Hematopoietic multipotent progenitor cell treated with erythropoietin and hydrocortisone succinate and interleukin-3 and kit ligand, for 8 days (in vitro differentiated cells): ENCODE measurements at regions not wholly inside any gene's neighbourhood (a gene's known extent, or its start where the extent isn't known, plus 50 kb on each side); places are given as distances from the start of the nearest gene placed in this dataset.
"Not testable (repeated sequence)": the region's sequence is repeated elsewhere in the genome, so short reads cannot be mapped to it uniquely, and the experiment has no call there.

Source experiments
- DNase-seq: peaks from one replicate; pipeline ENCODE4 v3.0.0-alpha.2; 2015

DNA sequence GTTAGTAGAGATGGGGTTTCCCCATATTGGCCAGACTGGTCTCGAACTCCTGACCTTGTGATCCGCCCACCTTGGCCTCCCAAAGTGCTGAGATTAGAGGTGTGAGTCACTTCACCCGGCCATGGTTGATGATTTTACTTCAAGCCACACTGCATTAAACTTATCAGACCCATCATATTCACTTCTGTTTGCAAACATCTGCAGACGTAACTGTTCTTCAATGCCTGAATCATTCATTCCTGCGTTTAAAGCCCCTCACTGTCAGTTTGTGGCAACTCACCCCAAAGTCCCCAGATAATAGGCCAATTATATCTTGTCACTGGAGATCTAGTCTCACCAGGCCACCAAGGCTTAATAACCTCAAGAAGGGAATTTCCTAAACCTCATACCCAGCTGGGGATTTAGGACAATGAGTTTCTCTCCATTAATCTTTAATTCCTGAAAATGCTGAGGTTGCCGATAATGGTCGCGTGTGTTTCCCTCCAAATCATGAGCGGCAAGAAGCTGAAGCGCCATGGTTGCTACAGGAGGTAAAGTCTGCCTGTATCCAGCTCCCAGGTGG lies 229.6 kb downstream of the LY86 start:
- no peak for DNase-seq

DNA sequence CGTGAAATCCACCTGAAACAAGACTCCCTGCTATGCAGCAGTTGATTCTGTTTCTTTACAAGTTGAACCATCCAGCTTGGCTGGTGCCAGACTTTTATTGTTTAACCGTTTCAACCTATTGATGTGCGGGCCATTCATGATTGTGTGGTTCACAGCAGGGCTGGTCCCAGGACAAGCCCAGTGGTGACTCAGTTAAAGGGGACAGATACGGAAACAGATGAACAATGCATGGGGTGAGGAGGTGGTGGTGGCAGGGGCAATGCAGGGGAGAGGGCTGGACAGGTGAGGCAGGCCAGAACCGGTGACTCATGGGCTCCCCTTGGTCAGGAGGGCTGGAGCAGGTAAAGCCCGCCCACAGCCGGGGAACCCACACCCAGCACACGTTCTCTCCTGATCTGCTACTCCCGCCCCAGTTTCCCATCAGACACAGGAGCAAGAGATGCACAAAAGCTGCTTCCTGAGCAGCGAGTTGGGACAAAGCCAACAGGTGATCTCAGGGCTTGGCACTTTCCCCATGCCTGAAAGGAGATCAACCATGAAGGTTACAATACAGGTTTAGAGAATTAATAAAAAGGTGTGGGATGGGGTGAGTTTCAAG lies 232.2 kb downstream of the LY86 start:
- DNase-seq: no peak

DNA sequence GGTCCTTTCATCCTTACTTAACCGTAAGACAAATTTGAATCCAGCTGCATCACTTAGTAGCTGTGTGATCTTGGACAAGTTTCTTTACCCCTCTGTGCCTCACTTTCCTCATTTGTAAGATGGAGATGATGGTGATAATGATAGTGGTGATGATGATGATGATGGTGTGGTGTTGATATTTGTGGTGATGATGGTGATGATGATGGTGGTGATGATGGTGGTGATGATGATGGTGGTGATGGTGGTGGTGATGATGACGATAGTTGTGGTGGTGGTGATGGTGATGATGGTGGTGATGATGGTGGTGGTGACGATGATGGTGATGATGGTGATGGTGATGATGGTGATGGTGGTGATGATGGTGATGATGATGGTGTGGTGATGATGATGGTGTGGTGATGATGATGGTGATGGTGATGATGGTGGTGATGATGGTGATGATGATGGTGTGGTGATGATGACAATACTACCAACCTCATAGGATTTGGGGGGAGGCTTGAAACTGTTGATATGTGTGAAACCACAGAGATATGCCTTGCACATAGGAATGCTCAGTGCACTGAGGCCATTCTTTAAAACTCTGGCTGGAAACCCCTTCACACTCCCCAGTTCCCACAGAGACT lies 233.2 kb downstream of the LY86 start:
- DNase-seq: no peak

DNA sequence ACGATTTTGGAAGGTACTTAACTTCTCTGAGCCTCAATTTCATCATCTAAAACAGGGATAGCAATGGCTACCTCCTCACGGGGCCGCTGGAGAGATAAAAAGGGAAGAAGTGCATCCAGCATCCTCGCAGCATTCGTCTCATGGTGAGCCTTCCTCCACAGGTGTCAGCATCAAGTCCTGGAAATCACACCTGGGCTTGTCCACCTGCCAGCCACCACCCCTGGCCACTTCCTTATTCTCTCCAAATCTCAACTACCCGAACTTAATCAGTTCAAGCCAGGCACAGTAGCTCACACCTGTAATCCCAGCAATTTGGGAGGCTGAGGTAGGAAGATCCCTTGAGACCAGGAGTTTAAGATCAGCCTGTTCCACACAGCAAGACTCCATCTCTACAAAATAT lies 234.5 kb downstream of the LY86 start:
- no peak for DNase-seq

DNA sequence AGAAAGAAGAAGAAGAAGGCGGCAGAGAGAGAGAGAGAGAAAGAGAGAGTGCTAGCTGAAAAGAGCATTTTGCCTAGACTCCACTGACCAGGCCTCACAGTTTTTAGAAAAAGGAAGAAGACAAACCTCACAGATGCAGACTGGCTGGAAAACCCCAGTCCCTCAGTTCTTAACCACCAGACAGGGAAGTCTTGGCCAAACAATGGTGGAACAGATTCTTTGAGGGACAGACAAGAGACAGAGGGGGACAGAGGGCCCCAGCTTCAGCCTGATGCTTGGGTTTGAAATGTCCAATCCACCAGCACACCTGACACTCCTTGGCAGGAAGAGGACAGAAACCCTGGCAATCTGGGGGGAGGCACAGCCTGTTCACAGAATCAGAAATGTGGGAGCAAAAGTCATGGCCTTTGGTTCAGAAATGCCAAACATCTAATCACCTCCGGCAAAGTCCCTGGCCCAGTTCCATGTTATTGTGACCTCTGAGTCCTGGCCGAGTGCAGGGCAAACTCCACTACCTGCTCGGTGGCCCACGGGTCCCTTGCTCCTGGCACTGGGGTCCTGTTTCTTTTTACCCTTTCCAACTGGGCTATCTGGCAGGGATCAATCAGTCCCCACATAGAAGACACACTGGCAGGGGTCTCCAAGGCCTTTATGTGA lies 235.2 kb downstream of the LY86 start:
- DNase-seq: no peak

DNA sequence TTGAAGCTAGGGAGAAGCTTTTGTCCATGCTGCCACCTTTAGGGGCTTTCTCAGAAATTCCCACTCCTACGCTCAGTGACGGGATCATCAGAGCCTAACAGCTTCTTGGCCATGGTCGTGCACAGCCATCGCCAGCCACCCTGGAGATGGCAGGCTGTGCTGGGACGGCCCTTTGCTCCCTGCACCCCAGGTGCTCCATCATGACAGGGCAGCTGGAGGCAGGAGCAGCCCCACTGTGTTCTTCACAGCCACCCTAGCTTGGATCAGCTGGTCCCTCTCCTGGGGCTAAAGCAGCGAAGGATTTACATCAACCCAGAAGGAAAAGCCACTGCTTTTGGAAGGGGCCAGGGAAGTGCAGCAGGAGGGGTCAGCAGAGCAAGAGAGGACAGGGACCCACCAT lies 235.9 kb downstream of the LY86 start:
- no peak for DNase-seq

DNA sequence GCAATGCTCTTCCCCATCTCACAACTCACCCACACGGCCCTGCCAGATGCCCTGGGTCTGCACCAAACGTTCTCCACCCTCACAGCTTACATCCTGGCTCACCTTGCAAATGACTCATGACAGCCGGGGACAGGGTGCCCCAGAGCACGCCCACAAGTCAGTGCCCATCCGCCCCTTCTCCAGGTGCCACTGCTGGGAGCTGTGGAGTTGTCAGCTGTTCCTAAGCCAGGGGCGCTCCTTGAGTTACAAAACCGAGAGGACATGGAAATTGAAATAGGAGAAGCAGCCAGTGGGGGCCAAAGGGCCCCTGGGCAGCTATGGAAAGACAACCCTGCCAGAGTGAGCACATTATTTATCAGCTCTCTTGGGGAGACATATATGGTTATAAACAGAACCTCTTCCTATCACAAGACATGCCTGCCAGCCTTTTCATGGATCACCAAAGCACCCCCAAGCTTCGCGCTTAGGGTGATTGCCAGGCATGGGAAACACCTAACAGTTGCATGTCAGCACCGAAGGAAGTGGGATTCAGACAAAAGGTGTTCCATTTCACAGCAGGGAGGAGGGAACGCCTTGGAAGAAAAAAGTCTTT lies 236.8 kb downstream of the LY86 start:
- no peak for DNase-seq

DNA sequence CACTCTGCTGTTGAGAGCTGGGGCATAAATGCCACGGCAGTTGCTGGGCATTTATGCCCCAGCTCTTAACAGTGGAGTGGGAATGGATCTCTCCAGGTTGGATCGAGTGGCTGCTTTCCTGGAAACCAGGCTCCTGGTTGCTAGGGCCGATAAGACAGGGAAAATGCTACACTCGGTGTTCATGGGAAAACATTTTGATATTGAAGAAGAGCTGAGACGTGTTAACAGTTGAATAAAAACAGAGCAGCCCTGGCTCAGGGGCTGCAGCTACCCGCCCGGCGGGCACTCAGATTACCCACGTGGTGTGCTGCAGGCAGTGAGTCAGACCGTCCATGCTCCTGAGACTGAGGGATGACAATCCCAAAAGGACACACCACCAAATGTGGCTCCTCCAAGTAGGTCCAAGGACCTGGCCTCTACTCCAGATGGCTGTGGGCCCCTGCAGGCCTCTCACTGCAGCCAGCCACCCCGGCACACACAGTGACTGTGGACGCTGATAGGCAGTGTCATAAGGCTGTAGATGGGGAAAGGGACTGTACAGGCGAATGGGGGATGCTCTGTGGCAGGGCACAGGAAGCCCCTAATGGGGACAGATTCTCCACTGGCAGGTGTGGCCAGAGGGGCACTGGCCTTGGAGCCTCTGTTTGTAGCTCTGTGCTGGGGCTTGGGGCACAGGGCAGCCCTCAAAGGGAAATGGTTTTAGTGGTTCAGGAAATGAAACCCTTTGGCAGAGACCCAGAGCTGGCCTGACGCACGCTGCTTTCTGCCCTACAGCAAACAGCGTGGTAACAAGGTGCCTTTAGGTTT lies 237.8 kb downstream of the LY86 start:
- peak; percentile 41 for DNase-seq

DNA sequence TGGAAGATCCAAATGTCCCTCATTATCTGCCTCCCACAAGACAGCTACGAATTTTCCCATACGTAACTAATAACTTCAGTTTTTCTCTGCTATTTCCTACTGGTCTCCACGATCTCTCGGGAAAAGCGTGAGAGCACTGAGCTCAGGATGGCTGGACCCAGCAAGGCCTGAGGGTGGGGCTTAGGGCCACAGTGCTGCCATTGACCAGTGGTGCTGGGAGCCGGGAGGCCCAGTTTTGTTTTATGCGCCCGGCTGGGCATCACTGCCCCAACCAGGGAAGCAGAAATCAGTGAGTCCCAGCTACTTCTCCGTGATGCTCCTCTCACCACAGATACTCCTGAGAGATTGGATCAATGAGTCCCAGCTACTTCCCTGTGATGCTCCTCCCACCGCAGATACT lies 238.4 kb downstream of the LY86 start:
- DNase-seq: no peak

DNA sequence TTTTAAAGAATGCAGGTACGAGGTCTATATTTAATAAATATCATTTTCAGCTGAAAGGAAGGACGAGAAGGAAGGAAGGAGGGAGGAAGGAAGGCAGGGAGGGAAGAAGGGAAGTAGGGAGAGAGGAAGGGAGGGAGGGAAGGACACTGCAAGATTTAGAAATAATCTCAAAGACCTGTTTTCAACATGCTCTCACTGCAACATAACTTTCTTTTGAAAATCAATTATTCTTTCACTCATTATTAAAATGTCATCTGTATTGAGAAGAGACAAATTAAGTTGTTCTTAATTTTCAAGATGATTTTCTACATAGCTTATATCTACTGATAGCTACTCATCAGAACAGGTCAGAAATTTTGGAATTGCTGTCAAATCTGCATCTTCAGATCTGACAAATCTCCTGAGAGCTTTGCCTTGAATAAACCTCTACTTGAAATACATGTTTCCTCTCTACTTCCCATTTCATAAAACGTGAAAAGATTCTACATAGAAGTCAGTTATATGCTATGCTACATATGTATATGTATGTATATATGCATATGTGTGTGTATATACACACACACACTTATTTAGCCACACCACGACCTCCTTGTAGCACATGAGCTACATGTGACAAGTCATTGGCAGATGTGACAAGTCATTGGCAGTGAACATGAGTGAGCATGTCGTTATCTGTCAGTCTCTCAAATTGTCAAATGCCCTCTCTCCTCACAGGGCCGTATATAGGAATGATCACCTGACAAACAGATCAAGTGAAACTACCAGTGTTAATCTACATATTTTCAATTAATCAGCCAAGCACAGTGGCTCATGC lies 241.6 kb downstream of the LY86 start:
- DNase-seq: peak; percentile 47

DNA sequence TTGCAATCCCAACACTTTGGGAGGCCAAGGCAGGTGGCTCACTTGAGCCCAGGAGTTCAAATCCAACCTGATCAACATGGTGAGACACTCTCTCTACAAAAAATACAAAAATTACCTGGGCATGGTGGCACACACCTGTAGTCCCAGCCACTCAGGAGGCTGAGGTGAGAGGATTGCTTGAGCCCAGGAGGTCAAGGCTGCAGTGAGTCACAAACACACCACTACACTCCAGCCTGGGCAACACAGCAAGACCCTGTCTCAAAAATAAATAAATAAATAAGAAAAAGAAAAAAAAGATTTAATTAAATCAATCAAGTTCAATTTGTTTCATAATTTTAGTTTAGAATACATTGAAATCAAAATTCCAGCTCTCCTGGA lies 242.2 kb downstream of the LY86 start:
- not testable (repeated sequence) for DNase-seq

DNA sequence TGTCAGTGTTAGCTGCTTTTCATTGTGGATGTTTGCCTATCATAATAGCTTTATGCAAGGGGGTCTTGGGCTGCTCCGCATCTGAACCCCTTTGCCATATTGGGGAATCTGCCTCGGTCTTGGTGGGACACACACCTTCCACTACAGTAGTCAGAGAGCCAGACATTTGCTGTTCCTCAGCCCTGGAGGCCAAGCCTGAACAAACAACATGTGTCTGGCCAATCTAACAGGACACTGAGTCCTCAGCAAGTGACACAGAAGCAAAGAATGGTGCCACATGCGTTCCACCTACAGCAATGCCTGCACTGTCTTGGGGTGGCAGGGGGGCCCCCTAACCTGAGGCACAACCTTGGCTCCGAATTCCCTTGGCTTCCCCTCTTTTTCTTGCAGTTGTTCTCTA lies 243.9 kb downstream of the LY86 start:
- DNase-seq: no peak

DNA sequence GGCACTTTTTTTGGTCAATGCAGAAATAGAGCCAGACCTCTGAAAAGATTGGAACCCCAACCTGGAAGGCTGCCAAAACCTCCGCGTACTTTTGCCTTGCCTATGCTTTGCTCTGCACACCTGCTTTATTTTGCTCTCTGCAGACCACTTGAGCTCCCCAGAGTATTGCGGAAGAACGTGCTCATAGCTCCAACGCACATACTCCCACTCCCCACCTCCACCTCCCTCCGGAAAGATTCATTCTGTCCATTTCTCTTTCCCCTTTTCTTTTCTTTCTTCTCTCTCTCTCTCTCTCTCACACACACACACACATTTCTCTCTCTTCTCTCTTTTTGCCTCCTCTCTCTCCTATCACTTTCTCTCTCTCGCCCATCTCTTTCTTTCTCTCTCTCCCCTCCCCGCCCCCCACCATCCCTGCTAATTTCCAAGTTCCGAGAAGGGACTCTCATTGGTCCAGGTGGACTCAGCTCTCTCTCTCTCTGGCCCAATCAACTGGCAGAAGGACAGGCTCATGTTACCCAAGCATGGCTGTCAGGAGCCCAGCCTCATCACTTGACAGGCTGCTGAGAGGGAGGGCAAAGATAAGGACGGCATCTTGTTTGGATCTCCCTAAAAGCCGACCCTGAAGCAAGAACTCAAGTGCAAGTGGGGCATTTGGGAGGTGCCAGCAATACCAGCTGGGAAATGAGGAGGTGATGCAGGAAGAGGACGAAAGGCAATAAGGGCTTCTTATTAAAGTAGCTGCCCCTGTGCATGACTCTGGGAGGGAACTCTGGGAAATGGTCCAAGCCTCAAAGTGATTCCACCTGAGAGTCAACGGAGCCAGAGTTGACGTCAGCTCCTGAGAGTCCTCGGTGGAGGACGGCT lies 246.1 kb downstream of the LY86 start:
- DNase-seq: no peak

DNA sequence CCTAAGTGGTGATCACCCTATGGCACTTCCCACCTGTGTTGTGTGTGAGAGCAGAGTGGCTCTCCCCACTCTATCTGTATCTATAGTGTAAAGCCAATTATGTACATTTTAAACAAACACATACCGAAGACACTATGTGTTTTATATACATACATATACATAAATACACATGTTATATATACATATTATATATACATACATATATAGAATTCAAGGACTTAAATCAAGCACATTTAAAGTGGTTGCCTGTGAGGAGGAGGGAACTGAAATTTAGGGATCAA lies 246.6 kb downstream of the LY86 start:
- DNase-seq: no peak

DNA sequence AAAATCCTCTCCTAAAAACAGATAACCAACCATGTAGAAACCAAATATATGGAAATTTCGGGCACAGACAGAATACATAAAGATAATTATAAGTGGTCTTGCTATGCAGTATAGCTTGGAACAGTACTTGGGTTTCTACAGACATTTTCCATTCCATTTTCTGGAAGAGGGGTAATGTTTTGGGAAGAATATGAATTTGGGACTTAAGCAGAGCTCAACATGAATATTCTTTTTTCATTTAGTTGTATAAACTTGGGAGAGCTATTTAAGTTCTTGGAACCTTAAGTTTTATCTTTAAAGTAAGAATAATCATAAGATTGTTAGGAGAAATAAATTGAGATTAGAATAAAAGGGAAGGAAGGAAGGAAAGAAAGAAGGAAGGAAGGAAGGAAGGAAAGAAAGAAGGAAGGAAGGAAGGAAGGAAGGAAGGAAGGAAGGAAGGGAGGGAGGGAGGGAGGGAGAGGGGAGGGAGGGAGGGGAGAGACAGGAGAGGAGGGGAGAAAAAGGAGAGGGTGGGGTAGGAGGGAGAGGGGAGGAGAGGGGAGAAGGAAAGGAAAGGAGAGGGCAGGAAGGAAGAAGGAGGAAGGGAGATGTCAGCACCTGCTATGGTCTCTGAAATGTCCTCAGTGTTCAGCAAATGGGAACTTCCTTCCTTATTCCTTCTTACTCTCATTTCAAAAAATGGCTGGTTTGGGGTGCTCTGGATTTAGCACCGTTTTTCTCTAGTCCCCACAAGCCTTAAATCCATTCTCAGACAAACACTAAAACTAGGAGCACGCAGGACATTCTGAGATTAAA lies 248.3 kb downstream of the LY86 start:
- no peak for DNase-seq

DNA sequence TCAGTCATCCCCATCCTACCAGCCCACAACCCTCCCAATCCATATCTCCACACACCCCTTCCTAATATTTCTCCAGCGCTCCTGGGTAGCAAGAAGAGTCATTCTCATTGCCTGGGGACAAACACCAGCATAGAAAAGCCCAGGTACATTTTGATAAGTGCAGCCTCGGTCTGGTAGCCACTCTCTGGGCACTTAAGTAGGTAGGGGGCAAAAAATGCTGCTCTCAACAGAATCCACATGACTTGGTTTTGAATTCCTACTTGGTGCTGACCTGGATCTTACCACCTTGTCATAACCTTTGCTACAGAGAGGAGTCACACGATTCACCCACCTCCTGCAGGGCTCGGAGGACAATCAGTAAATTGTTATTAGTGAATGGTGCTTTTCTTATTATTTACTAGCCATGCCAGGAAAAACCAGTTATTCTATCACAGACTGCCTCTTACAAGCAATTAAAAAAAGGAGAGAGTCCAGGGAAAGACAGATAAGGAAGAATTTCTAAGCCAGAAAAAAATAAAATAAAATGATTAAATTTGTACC lies 249.1 kb downstream of the LY86 start:
- no peak for DNase-seq

DNA sequence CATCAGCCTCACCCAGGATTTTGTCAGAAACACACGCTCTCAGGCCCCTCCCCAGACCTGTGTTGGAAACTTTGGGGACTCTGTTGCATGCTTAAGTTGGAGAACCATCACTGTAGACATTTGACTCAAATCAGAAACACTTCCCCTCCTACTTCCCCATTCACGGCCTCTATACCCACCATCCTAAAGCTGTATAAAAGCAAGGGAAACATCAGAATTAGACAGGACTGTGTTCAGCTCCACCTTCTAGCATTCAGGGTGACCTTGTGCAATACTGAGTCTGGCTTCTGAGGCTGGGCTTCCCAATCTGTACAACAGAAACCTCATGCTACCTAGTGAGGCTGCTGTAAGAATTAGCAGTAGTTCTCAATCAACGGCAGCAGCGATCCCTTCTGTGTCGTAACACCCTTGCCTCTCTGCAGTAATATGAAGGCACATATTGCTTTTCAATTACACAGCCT lies 252.3 kb downstream of the LY86 start:
- no peak for DNase-seq

DNA sequence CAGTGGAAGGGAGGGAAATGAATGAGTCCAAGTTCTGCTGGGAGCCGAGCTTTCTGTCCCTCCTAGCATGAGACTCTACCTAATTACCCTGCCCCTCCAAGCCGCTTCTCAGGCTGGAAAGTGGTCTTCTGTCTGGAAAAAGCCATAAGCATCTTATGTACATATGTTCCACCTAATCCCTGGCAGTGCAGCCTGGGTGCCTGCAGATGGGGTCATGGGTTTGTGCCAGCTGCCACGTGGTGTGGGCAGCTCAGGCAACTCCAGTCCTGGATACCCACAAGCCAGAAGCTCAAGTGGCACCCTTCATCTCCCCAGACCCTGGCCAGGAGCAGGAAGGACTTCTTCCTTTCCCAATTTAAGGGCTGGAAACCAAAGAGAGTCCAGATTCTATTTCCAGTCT lies 253.1 kb downstream of the LY86 start:
- DNase-seq: no peak

DNA sequence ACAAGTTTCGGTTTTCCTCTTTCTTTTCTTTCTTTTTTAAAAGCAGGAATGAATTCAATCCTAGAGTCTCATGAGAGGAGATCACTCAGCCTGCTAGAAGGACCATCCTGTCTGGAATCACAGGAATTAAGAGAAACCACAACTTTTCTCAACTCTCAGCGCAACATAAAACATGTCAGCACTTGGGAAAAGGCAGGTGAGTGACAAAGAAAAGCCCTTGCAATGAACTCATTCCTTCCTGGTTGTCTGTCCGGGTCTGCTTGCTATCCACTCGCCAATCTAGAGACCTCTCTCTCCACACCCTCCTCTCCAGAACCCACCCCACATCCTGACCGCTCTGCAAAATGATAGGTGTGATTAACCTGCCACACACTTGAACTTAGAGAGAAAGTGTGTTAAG lies 253.8 kb downstream of the LY86 start:
- no peak for DNase-seq

DNA sequence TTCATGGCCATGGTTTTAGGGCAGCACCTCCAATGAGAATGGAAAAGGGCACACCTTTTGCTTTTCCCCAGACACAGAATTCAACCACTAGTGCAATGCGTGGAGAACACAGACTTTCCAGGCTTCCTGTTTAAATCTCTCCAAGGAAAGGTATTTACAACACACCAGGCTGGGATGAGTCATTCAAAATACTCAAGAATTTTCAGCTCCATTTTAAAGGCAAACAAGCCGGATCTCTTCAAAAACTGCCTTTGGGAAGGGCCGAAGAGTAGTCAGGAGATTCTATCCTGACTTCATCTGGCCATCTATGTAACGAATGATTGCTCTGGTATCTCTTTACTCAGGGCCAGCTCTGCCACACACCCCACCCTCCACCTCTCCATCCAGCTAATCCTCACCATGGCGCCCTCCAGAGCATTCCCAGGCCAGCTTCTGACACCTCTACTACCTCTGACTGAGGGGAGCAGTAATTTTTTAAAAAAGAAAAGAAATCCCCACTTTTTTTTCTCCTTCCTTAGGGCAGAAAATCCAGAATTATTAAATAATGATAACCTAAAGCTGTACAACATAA lies 254.6 kb downstream of the LY86 start:
- DNase-seq: no peak
